ENCODE measurements at regions not wholly inside any gene's neighbourhood (a gene's known extent, or its start where the extent isn't known, plus 50 kb on each side); places are given as distances from the start of the nearest gene placed in this dataset.

DNA sequence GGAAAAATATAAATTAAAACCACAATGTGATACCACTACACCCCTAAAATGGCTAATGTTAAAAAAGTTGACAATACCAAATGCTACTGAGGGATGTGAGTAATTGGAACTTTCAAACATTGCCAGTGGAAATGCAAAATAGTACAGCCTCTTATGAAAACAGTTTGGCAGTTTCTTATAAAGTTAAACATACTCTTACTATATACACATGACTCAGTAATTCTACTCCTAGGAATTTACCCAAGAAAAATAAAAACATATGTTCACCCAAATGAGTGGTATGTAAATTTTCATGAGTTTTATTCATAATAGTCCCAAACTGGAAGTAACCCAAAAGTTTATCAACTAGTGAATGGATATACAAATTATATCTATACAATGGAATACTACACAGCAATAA, 228.0 kb downstream of the CYP26B1 start:
- Mint-ChIP-seq H3K4me3 (no peak overlapping the region), H3K9me3 (peaks cover 2% of the 10 kb centered on the region), H3K27me3 (ENCODE audit: insufficient read depth, low read depth) (no peaks in the 10 kb centered on the region), H3K27ac (no peak overlapping the region), H3K36me3 (no peaks in the 10 kb centered on the region), H3K4me1 (peaks cover 2% of the 10 kb centered on the region)
- no peaks in the 10 kb centered on the region for H3F3A ChIP-seq (ENCODE audit: low read depth)
- no peak overlapping the region for H3K4me2 ChIP-seq
- no peak for DNase-seq (ENCODE audit: low spot score)
- no peaks in the 10 kb centered on the region for H3K4me1 ChIP-seq
- no peaks in the 10 kb centered on the region for H3K9me3 ChIP-seq (ENCODE audit: low read depth)
- H2AFZ ChIP-seq (replicated peaks) = no peak overlapping the region
- H3K27ac ChIP-seq = no peak overlapping the region
- no peaks in the 10 kb centered on the region for H3K27me3 ChIP-seq
- H3K36me3 ChIP-seq = no peaks in the 10 kb centered on the region
- TF ChIP-seq EZH2 (IDR thresholded peaks at IDR 0.05) (no peak), EZH2phosphoT487 (IDR thresholded peaks at IDR 0.05) (no peak)
- TF ChIP-seq, protein P1, sequence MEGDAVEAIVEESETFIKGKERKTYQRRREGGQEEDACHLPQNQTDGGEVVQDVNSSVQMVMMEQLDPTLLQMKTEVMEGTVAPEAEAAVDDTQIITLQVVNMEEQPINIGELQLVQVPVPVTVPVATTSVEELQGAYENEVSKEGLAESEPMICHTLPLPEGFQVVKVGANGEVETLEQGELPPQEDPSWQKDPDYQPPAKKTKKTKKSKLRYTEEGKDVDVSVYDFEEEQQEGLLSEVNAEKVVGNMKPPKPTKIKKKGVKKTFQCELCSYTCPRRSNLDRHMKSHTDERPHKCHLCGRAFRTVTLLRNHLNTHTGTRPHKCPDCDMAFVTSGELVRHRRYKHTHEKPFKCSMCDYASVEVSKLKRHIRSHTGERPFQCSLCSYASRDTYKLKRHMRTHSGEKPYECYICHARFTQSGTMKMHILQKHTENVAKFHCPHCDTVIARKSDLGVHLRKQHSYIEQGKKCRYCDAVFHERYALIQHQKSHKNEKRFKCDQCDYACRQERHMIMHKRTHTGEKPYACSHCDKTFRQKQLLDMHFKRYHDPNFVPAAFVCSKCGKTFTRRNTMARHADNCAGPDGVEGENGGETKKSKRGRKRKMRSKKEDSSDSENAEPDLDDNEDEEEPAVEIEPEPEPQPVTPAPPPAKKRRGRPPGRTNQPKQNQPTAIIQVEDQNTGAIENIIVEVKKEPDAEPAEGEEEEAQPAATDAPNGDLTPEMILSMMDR (IDR thresholded peaks at IDR 0.05) = no peak
- H3K79me2 ChIP-seq (ENCODE audit: low read depth) = no peaks in the 10 kb centered on the region
- no peak overlapping the region for H3K4me3 ChIP-seq
- no peak overlapping the region for H3K9ac ChIP-seq
- no peaks in the 10 kb centered on the region for H4K20me1 ChIP-seq (ENCODE audit: low read depth)

DNA sequence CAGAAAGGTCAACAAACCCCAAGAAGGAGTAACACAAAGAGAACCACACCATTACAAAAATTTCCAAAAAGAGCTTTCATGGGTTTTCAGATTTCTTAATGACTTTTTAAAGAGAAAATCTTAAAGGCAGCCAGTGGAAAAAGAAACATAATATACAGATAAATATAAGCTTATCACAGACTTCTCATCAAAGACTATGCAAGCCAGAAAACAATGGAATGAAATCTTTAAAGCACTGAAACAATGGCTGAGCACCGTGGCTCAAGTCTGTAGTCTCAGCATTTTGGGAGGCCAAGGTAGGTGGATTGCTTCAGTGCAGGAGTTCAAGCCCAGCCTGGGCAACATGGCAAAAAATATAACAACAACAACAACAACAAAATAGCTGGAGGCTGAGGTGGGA, 237.4 kb downstream of the CYP26B1 start:
- no peak overlapping the region for H3K9ac ChIP-seq
- no peak overlapping the region for H2AFZ ChIP-seq (replicated peaks)
- Mint-ChIP-seq H3K27ac (no peak overlapping the region), H3K9me3 (peaks cover 11% of the 10 kb centered on the region), H3K4me1 (no peaks in the 10 kb centered on the region), H3K36me3 (no peaks in the 10 kb centered on the region), H3K4me3 (no peak overlapping the region), H3K27me3 (ENCODE audit: insufficient read depth, low read depth) (peaks cover 4% of the 10 kb centered on the region)
- DNase-seq (ENCODE audit: low spot score) = no peak
- no peak overlapping the region for H3K4me3 ChIP-seq
- no peaks in the 10 kb centered on the region for H3K4me1 ChIP-seq
- TF ChIP-seq, protein P1 (IDR thresholded peaks at IDR 0.05) = no peak
- no peak for TF ChIP-seq EZH2phosphoT487 (IDR thresholded peaks at IDR 0.05)
- TF ChIP-seq EZH2 (IDR thresholded peaks at IDR 0.05) = no peak
- no peaks in the 10 kb centered on the region for H3K36me3 ChIP-seq
- H3K4me2 ChIP-seq = no peak overlapping the region
- H4K20me1 ChIP-seq (ENCODE audit: low read depth) = no peaks in the 10 kb centered on the region
- H3F3A ChIP-seq (ENCODE audit: low read depth) = no peaks in the 10 kb centered on the region
- H3K9me3 ChIP-seq (ENCODE audit: low read depth) = no peaks in the 10 kb centered on the region
- H3K79me2 ChIP-seq (ENCODE audit: low read depth) = no peaks in the 10 kb centered on the region
- H3K27ac ChIP-seq = no peak overlapping the region
- H3K27me3 ChIP-seq = peaks cover 6% of the 10 kb centered on the region

DNA sequence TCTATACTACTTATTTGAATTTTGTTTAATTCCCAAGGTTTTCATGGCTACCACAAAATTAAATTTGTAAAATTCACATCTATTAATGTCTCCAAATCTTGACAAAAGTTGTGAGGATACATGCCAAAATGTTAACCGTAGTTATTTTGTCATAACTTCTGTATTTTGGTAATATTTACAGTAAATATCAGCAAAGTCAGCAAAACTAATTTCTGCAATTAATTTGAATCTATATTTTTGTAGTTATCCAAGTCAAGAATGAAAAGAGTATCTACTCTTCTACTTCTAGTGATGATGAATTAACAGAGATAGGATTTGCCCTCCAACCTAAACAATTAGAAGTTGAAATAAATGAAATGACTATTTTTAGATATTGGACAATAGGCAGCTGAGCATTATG, 238.9 kb downstream of the CYP26B1 start:
- Histone ChIP-seq H3F3A (ENCODE audit: low read depth) (no peaks in the 10 kb centered on the region), H3K27ac (no peak overlapping the region), H3K36me3 (no peaks in the 10 kb centered on the region), H2AFZ (replicated peaks) (no peak overlapping the region), H3K4me1 (no peaks in the 10 kb centered on the region), H3K4me2 (no peak overlapping the region), H3K4me3 (no peak overlapping the region), H4K20me1 (ENCODE audit: low read depth) (no peaks in the 10 kb centered on the region), H3K9ac (no peak overlapping the region), H3K27me3 (peaks cover 11% of the 10 kb centered on the region), H3K79me2 (ENCODE audit: low read depth) (no peaks in the 10 kb centered on the region), H3K9me3 (ENCODE audit: low read depth) (no peaks in the 10 kb centered on the region)
- Mint-ChIP-seq H3K27me3 (ENCODE audit: insufficient read depth, low read depth) (peaks cover 4% of the 10 kb centered on the region), H3K4me3 (no peak overlapping the region), H3K9me3 (peaks cover 11% of the 10 kb centered on the region), H3K36me3 (no peaks in the 10 kb centered on the region), H3K4me1 (no peaks in the 10 kb centered on the region), H3K27ac (no peak overlapping the region)
- TF ChIP-seq EZH2 (IDR thresholded peaks at IDR 0.05) (no peak), EZH2phosphoT487 (IDR thresholded peaks at IDR 0.05) (no peak)
- TF ChIP-seq, protein P1 (IDR thresholded peaks at IDR 0.05) = no peak
- no peak for DNase-seq (ENCODE audit: low spot score)

Data from neural progenitor cell (in vitro differentiated cells).